Kidney (tissue), 13 donors: ENCODE measurements at regions not wholly inside any gene's neighbourhood (a gene's known extent, or its start where the extent isn't known, plus 50 kb on each side); places are given as distances from the start of the nearest gene placed in this dataset.

Source experiments
- DNase-seq, 5 donors: peaks; one replicate each; pipeline ENCODE4 v3.0.0-alpha.2; 2013 to 2020
- FAIRE-seq: peaks from 2 replicates; lab custom pipeline; 2012; peaks lifted over from hg19 to GRCh38; lab: Jason Lieb, UNC
- H3K27ac ChIP-seq, 2 donors: one replicate each; pipeline ENCODE4 v1.7.0; 2013; ENCODE audit warnings: low read depth in 2 of 2, low read length in 2 of 2, inconsistent platforms in 1 of 2
- H3K27me3 ChIP-seq: one replicate; pipeline ENCODE4 v1.7.1; 2013; ENCODE audit warnings: low read length, inconsistent platforms; ENCODE audit not compliant: control insufficient read depth, insufficient read depth
- H3K36me3 ChIP-seq, 3 donors: one replicate each; pipeline versions ENCODE4 v1.7.0 to v1.7.1; 2013; ENCODE audit warnings: low read length in 3 of 3, control low read depth in 1 of 3, inconsistent platforms in 1 of 3; ENCODE audit not compliant: insufficient read depth in 3 of 3, control insufficient read depth in 2 of 3
- H3K4me1 ChIP-seq, 3 donors: one replicate each; pipeline versions ENCODE4 v1.7.0 to v1.7.1; 2013; ENCODE audit warnings: low read length in 3 of 3, inconsistent platforms in 1 of 3, low read depth in 1 of 3; ENCODE audit not compliant: control insufficient read depth in 2 of 3, insufficient read depth in 2 of 3
- H3K4me3 ChIP-seq, 3 donors: one replicate each; pipeline versions ENCODE4 v1.7.0 to v1.8.1; 2013; ENCODE audit warnings: low read length in 3 of 3, control low read depth in 1 of 3, inconsistent platforms in 1 of 3
- H3K9ac ChIP-seq, 3 donors: one replicate each; pipeline versions ENCODE4 v1.7.0 to v1.7.1; 2013; ENCODE audit warnings: low read length in 3 of 3, control low read depth in 1 of 3, inconsistent platforms in 1 of 3
- H3K9me3 ChIP-seq, 3 donors: one replicate each; pipeline versions ENCODE4 v1.7.0 to v1.7.1; 2013; ENCODE audit warnings: low read length in 3 of 3, control low read depth in 1 of 3, inconsistent platforms in 1 of 3; ENCODE audit not compliant: control insufficient read depth in 2 of 3, insufficient read depth in 1 of 3
- intact Hi-C: fragments of 100-400 bp; cut with DNase I; formaldehyde crosslinking; loops from one replicate; pipeline ENCODE4 v1.11.1; 2022
- TF ChIP-seq, protein P1 (sequence below): IDR thresholded peaks from 3 replicates; pipeline ENCODE4 v1.5.1; 2012; ENCODE audit warnings: mild to moderate bottlenecking, moderate library complexity, borderline replicate concordance; ENCODE audit not compliant: insufficient read depth; ENCODE audit errors: extremely low read depth
- donor health status: control.
- donor health status: control.
- donor health status: control.
- donor health status: control.
- donor health status: control.
- donor health status: DM: yes; HTN: yes; CAD: no.
- donor health status: Normal renal cell carcinoma (clear cell type).

GRCh38 chr15:26294059-26294689 is 431.0 kb upstream of the ATP10A start:
- no peak overlapping the region for H3K27ac ChIP-seq
- H3K4me3 ChIP-seq: no peak overlapping the region
- no peak for FAIRE-seq
- no peaks in the 10 kb centered on the region for H3K4me1 ChIP-seq
- no peaks in the 10 kb centered on the region for H3K27me3 ChIP-seq
- DNase-seq: peak; percentile 14 to 42 (median 30)
- H3K36me3 ChIP-seq: no peaks in the 10 kb centered on the region
- TF ChIP-seq, protein P1, sequence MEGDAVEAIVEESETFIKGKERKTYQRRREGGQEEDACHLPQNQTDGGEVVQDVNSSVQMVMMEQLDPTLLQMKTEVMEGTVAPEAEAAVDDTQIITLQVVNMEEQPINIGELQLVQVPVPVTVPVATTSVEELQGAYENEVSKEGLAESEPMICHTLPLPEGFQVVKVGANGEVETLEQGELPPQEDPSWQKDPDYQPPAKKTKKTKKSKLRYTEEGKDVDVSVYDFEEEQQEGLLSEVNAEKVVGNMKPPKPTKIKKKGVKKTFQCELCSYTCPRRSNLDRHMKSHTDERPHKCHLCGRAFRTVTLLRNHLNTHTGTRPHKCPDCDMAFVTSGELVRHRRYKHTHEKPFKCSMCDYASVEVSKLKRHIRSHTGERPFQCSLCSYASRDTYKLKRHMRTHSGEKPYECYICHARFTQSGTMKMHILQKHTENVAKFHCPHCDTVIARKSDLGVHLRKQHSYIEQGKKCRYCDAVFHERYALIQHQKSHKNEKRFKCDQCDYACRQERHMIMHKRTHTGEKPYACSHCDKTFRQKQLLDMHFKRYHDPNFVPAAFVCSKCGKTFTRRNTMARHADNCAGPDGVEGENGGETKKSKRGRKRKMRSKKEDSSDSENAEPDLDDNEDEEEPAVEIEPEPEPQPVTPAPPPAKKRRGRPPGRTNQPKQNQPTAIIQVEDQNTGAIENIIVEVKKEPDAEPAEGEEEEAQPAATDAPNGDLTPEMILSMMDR: no peak
- no peaks in the 10 kb centered on the region for H3K9me3 ChIP-seq
- intact Hi-C loops: no loop called here
- no peak overlapping the region for H3K9ac ChIP-seq

DNA sequence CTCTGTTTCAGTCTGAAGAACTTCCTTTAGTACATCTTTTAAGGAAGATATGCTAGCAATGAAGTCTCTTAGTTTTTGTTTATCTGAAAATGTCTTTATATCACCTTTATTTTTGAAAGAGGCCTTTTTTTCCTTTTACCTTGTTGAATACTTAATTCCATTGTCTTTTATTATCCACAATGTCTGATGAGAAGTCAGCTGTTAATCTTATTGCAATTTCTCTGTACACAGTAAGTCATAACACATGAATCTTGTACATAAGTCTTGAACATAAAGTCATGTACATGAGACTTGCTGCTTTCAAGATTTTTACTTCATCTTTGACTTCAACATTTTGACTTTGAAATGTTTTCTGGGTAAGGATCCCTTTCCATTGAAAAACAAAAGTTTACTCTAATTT is 424.3 kb upstream of the ATP10A start:
- FAIRE-seq: no peak
- no peaks in the 10 kb centered on the region for H3K36me3 ChIP-seq
- H3K9me3 ChIP-seq: peaks cover 0 to 7% (median 3%) of the 10 kb centered on the region in 3 donors
- DNase-seq: no peak
- no peak overlapping the region for H3K9ac ChIP-seq
- intact Hi-C loops: no loop called here
- TF ChIP-seq, protein P1: no peak
- H3K27ac ChIP-seq: no peak overlapping the region
- H3K4me3 ChIP-seq: no peak overlapping the region
- H3K27me3 ChIP-seq: no peaks in the 10 kb centered on the region
- H3K4me1 ChIP-seq: no peaks in the 10 kb centered on the region

- FAIRE-seq: no peak
- Histone ChIP-seq H3K9me3 (no peaks in the 10 kb centered on the region), H3K4me3 (no peak overlapping the region), H3K27me3 (no peaks in the 10 kb centered on the region), H3K27ac (no peak overlapping the region), H3K36me3 (no peaks in the 10 kb centered on the region), H3K9ac (no peak overlapping the region), H3K4me1 (no peaks in the 10 kb centered on the region)
- DNase-seq: no peak
- TF ChIP-seq, protein P1: no peak
- intact Hi-C loops: no loop called here
These were observed 417.2 kb upstream of the ATP10A start for GRCh38 chr15:26280281-26280680.

DNA sequence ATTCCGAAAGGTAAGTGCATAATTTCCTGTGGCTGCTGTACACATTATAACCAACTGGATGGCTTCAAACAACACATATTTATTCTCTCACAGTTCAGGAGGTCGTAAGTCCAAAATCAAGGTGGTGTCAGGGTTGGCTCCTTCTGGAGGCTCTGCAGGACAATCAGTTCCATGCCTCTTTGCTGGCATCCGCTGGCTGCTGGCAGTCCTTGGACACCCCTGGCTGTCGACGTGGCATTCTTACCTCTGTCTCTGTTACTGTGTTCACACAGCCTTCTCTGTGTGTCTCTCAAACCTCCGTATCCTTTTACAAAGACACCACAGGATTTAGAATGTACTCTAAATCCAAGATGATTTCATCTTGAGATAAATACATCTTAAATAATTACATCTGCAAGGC is 398.8 kb upstream of the ATP10A start:
- H3K4me1 ChIP-seq: no peaks in the 10 kb centered on the region
- no peak overlapping the region for H3K4me3 ChIP-seq
- intact Hi-C loops: no loop called here
- no peaks in the 10 kb centered on the region for H3K27me3 ChIP-seq
- no peak overlapping the region for H3K27ac ChIP-seq
- H3K9me3 ChIP-seq: no peaks in the 10 kb centered on the region
- H3K36me3 ChIP-seq: no peaks in the 10 kb centered on the region
- FAIRE-seq (no peak), DNase-seq (no peak)
- H3K9ac ChIP-seq: no peak overlapping the region
- TF ChIP-seq, protein P1: no peak
